Uterus (tissue), 3 donors: ENCODE measurements at regions not wholly inside any gene's neighbourhood (a gene's known extent, or its start where the extent isn't known, plus 50 kb on each side); places are given as distances from the start of the nearest gene placed in this dataset.

Experiments
- DNase-seq, 2 donors: peaks; one replicate each; pipeline ENCODE4 v3.0.0-alpha.2; 2019 to 2020
- H3K27ac ChIP-seq, 2 donors: fragments of 200-600 bp; sonication (generic); 1 replicate in 1 of 2; 2 replicates in 1 of 2; pipeline ENCODE4 v1.5.1; 2016 to 2018
- H3K27me3 ChIP-seq, 2 donors: fragments of 200-600 bp; sonication (generic); one replicate each; pipeline ENCODE4 v1.5.1; 2018 to 2019; ENCODE audit warnings: control low read depth in 1 of 2
- H3K36me3 ChIP-seq, 2 donors: fragments of 200-600 bp; sonication (generic); one replicate each; pipeline ENCODE4 v1.5.1; 2019; ENCODE audit warnings: control low read depth in 1 of 2
- H3K4me1 ChIP-seq, 2 donors: fragments of 200-600 bp; sonication (generic); one replicate each; pipeline ENCODE4 v1.5.1; 2018 to 2019; ENCODE audit warnings: control low read depth in 1 of 2
- H3K4me3 ChIP-seq, 2 donors: fragments of 200-600 bp; sonication (generic); 1 replicate in 1 of 2; 2 replicates in 1 of 2; pipeline ENCODE4 v1.5.1; 2018 to 2019; ENCODE audit warnings: mild to moderate bottlenecking in 1 of 2
- H3K9me3 ChIP-seq, 2 donors: fragments of 200-600 bp; sonication (generic); one replicate each; pipeline ENCODE4 v1.5.1; 2019; ENCODE audit warnings: control low read depth in 1 of 2
- POLR2A ChIP-seq, 2 donors: fragments of 450-650 bp; IDR thresholded peaks; one replicate each; pipeline ENCODE4 v1.6.1; 2016; ENCODE audit warnings: antibody characterized with exemption in 2 of 2, mild to moderate bottlenecking in 1 of 2, moderate library complexity in 1 of 2
- intact Hi-C: fragments of 100-400 bp; cut with DNase I; formaldehyde crosslinking; loops from one replicate; pipeline ENCODE4 v1.15.1; 2023; ENCODE audit warnings: low total_unique reads
- TF ChIP-seq, protein P1 (sequence below), 4 experiments: fragments of 200-600 bp in 2 of 4; fragments of 450-650 bp in 2 of 4; sonication (generic) in 2 of 4; IDR thresholded peaks; one replicate each; pipeline ENCODE4 v1.5.1; 2016 to 2019; ENCODE audit warnings: antibody characterized with exemption in 4 of 4, mild to moderate bottlenecking in 2 of 4, moderate library complexity in 1 of 4
- donor health status: DM: yes; HTN: yes; CAD: no.

GRCh38 chr4:186906722-186907121 lies 183.1 kb upstream of the FAT1 start:
- no peak for DNase-seq

DNA sequence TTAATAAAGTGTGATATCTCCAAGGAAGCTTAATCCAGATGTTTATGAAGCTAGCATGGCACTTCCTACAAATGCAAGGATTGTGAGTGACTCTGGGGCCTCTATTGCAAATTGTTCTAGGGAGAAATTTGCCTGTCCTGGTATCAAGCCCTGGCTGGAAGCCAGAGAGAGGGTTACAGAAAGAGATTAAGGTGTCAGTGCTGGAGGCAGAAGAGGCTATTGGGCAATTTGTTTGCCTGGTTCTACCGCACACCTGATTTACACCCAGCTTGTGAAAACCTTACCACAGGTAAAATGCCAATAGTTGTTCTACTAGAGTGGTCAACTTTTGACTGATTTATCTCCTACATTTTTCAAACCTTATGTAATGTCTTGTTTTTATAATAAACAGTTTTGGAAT lies 186.7 kb upstream of the FAT1 start:
- H3K27me3 ChIP-seq, result no peaks in the 10 kb centered on the region

More at GRCh38 chr4:186906722-186907121, 183.1 kb upstream of the FAT1 start:
- Histone ChIP-seq H3K27ac (no peak overlapping the region), H3K4me1 (no peaks in the 10 kb centered on the region), H3K36me3 (no peaks in the 10 kb centered on the region), H3K4me3 (no peak overlapping the region), H3K27me3 (no peaks in the 10 kb centered on the region), H3K9me3 (no peaks in the 10 kb centered on the region)
- TF ChIP-seq, protein P1, sequence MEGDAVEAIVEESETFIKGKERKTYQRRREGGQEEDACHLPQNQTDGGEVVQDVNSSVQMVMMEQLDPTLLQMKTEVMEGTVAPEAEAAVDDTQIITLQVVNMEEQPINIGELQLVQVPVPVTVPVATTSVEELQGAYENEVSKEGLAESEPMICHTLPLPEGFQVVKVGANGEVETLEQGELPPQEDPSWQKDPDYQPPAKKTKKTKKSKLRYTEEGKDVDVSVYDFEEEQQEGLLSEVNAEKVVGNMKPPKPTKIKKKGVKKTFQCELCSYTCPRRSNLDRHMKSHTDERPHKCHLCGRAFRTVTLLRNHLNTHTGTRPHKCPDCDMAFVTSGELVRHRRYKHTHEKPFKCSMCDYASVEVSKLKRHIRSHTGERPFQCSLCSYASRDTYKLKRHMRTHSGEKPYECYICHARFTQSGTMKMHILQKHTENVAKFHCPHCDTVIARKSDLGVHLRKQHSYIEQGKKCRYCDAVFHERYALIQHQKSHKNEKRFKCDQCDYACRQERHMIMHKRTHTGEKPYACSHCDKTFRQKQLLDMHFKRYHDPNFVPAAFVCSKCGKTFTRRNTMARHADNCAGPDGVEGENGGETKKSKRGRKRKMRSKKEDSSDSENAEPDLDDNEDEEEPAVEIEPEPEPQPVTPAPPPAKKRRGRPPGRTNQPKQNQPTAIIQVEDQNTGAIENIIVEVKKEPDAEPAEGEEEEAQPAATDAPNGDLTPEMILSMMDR (IDR thresholded peaks at IDR 0.05), result no peak
- TF ChIP-seq POLR2A (IDR thresholded peaks at IDR 0.05), result no peak
- intact Hi-C loops, result no loop called here

GRCh38 chr4:186912606-186913005 lies 188.9 kb upstream of the FAT1 start:
- TF ChIP-seq, protein P1 (IDR thresholded peaks at IDR 0.05), result no peak
- DNase-seq, result no peak
- Histone ChIP-seq H3K9me3 (no peaks in the 10 kb centered on the region), H3K36me3 (no peaks in the 10 kb centered on the region), H3K27me3 (no peaks in the 10 kb centered on the region), H3K4me3 (no peak overlapping the region), H3K27ac (no peak overlapping the region), H3K4me1 (no peaks in the 10 kb centered on the region)
- intact Hi-C loops, result no loop called here

More for the DNA sequence above, 186.7 kb upstream of the FAT1 start:
- H3K4me3 ChIP-seq, result no peak overlapping the region
- H3K36me3 ChIP-seq, result no peaks in the 10 kb centered on the region
- H3K4me1 ChIP-seq, result no peaks in the 10 kb centered on the region
- H3K27ac ChIP-seq, result no peak overlapping the region
- no peaks in the 10 kb centered on the region for H3K9me3 ChIP-seq
- DNase-seq, result no peak
- intact Hi-C loops, result no loop called here
- TF ChIP-seq, protein P1 (IDR thresholded peaks at IDR 0.05), result no peak
- no peak for TF ChIP-seq POLR2A (IDR thresholded peaks at IDR 0.05)

- no peaks in the 10 kb centered on the region for H3K4me1 ChIP-seq
- no peak overlapping the region for H3K4me3 ChIP-seq
- intact Hi-C loops, result no loop called here
- no peak overlapping the region for H3K27ac ChIP-seq
- TF ChIP-seq, protein P1 (IDR thresholded peaks at IDR 0.05), result no peak
- TF ChIP-seq POLR2A (IDR thresholded peaks at IDR 0.05), result no peak
- no peaks in the 10 kb centered on the region for H3K9me3 ChIP-seq
- H3K27me3 ChIP-seq, result no peaks in the 10 kb centered on the region
- no peaks in the 10 kb centered on the region for H3K36me3 ChIP-seq
- no peak for DNase-seq
These were observed 192.2 kb upstream of the FAT1 start for GRCh38 chr4:186915816-186916215.

DNA sequence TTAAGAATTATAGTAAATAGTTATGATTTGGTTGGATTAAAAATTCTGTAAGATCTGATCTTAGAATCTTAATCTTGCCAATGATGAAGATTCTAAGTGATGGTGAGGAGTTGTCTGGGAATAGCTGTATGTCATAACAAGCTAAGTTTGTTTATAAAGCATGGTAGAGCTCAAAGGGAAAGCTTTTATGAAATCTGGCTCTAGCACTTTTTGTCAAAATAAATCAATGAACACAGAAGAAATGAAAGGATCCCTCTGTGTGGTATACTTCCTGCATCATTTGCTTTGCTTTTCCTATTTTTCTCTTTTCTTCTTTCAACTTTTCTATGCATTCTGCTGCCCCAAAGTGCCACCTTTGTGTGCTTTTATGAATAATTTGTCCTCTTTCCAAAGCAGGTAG lies 193.5 kb upstream of the FAT1 start:
- intact Hi-C loops, result no loop called here
- Histone ChIP-seq H3K27ac (no peak overlapping the region), H3K4me3 (no peak overlapping the region), H3K36me3 (no peaks in the 10 kb centered on the region), H3K27me3 (no peaks in the 10 kb centered on the region), H3K9me3 (no peaks in the 10 kb centered on the region), H3K4me1 (no peaks in the 10 kb centered on the region)
- no peak for TF ChIP-seq POLR2A (IDR thresholded peaks at IDR 0.05)
- TF ChIP-seq, protein P1 (IDR thresholded peaks at IDR 0.05), result no peak
- DNase-seq, result no peak
